ENCODE measurements at regions not wholly inside any gene's neighbourhood (a gene's known extent, or its start where the extent isn't known, plus 50 kb on each side); places are given as distances from the start of the nearest gene placed in this dataset.
"Not testable (repeated sequence)": the region's sequence is repeated elsewhere in the genome, so short reads cannot be mapped to it uniquely, and the experiment has no call there.

- ATAC-seq: no peak
- intact Hi-C loops (cut with DNase I, micrococcal nuclease): no loop called here
- DNase-seq: no peak
Measured at GRCh38 chr1:79220509-79220908, 214.0 kb upstream of the ADGRL4 start.

- no peak for ATAC-seq
- intact Hi-C loops (cut with DNase I, micrococcal nuclease): no loop called here
- no peak for DNase-seq
Measured at GRCh38 chr1:79215311-79215710, 208.8 kb upstream of the ADGRL4 start.

- intact Hi-C loops (cut with DNase I, micrococcal nuclease): no loop called here
Measured at GRCh38 chr1:79207786-79208185, 201.3 kb upstream of the ADGRL4 start.

GRCh38 chr1:79207331-79207730 lies 200.8 kb upstream of the ADGRL4 start:
- no peak for ATAC-seq
- DNase-seq: no peak
- intact Hi-C loops (cut with DNase I, micrococcal nuclease): no loop called here

More at GRCh38 chr1:79207786-79208185, 201.3 kb upstream of the ADGRL4 start:
- DNase-seq (no peak), ATAC-seq (no peak)

- DNase-seq (no peak), ATAC-seq (no peak)
- intact Hi-C loops (cut with DNase I, micrococcal nuclease): no loop called here
Measured at GRCh38 chr1:79204779-79205479, 198.4 kb upstream of the ADGRL4 start.

GRCh38 chr1:79198832-79199231 lies 192.3 kb upstream of the ADGRL4 start:
- no peak for DNase-seq
- intact Hi-C loops (cut with DNase I, micrococcal nuclease): no loop called here
- no peak for ATAC-seq

- DNase-seq (no peak), ATAC-seq (no peak)
- intact Hi-C loops (cut with DNase I, micrococcal nuclease): no loop called here
Measured at GRCh38 chr1:79197421-79197820, 190.9 kb upstream of the ADGRL4 start.

- no peak for ATAC-seq
- intact Hi-C loops (cut with DNase I, micrococcal nuclease): no loop called here
Measured at GRCh38 chr1:79196211-79196610, 189.7 kb upstream of the ADGRL4 start.

GRCh38 chr1:79193211-79194079 lies 186.9 kb upstream of the ADGRL4 start:
- DNase-seq (no peak), ATAC-seq (peak; percentile 37)
- intact Hi-C loops (cut with DNase I, micrococcal nuclease): no loop called here

More at GRCh38 chr1:79196211-79196610, 189.7 kb upstream of the ADGRL4 start:
- no peak for DNase-seq

- no peak for ATAC-seq
- intact Hi-C loops (cut with DNase I, micrococcal nuclease): no loop called here
Measured at GRCh38 chr1:79190074-79190473, 183.5 kb upstream of the ADGRL4 start.

GRCh38 chr1:79188337-79188736 lies 181.8 kb upstream of the ADGRL4 start:
- ATAC-seq: no peak

More at GRCh38 chr1:79190074-79190473, 183.5 kb upstream of the ADGRL4 start:
- DNase-seq: no peak

GRCh38 chr1:79186260-79186659 lies 179.7 kb upstream of the ADGRL4 start:
- intact Hi-C loops (cut with DNase I, micrococcal nuclease): no loop called here
- no peak for ATAC-seq

More at GRCh38 chr1:79188337-79188736, 181.8 kb upstream of the ADGRL4 start:
- no peak for DNase-seq
- intact Hi-C loops (cut with DNase I, micrococcal nuclease): no loop called here

GRCh38 chr1:79177844-79178243 lies 171.3 kb upstream of the ADGRL4 start:
- intact Hi-C loops (cut with DNase I, micrococcal nuclease): no loop called here

More at GRCh38 chr1:79186260-79186659, 179.7 kb upstream of the ADGRL4 start:
- no peak for DNase-seq

GRCh38 chr1:79161077-79161476 lies 154.5 kb upstream of the ADGRL4 start:
- ATAC-seq: no peak
- intact Hi-C loops (cut with DNase I, micrococcal nuclease): no loop called here
- no peak for DNase-seq

More at GRCh38 chr1:79177844-79178243, 171.3 kb upstream of the ADGRL4 start:
- DNase-seq (no peak), ATAC-seq (no peak)

GRCh38 chr1:79155991-79156390 lies 149.5 kb upstream of the ADGRL4 start:
- intact Hi-C loops (cut with DNase I, micrococcal nuclease): no loop called here
- no peak for ATAC-seq
- no peak for DNase-seq

GRCh38 chr1:79151006-79151796 lies 144.7 kb upstream of the ADGRL4 start:
- intact Hi-C loops (cut with DNase I, micrococcal nuclease): no loop called here
- no peak for DNase-seq
- ATAC-seq: no peak

GRCh38 chr1:79150576-79150975 lies 144.0 kb upstream of the ADGRL4 start:
- intact Hi-C loops (cut with DNase I, micrococcal nuclease): no loop called here
- ATAC-seq (no peak), DNase-seq (no peak)

- DNase-seq; intact Hi-C loops (cut with DNase I, micrococcal nuclease); ATAC-seq: not testable (repeated sequence)
Measured at GRCh38 chr1:79138227-79138626, 131.7 kb upstream of the ADGRL4 start.

- intact Hi-C loops (cut with DNase I, micrococcal nuclease): no loop called here
- DNase-seq: no peak
Measured at GRCh38 chr1:79133774-79134364, 127.3 kb upstream of the ADGRL4 start.

More at GRCh38 chr1:79133774-79134364, 127.3 kb upstream of the ADGRL4 start:
- ATAC-seq: no peak

Data from left colon (tissue), 2 donors.